ENCODE measurements at regions not wholly inside any gene's neighbourhood (a gene's known extent, or its start where the extent isn't known, plus 50 kb on each side); places are given as distances from the start of the nearest gene placed in this dataset.

GRCh38 chr20:10971096-10971495 is 297.3 kb upstream of the JAG1 start:
- TF ChIP-seq CTCF (IDR thresholded peaks at IDR 0.05; ENCODE audit: unreplicated experiment), result no peak
- intact Hi-C loops (cut with micrococcal nuclease; ENCODE audit: unreplicated experiment), result no loop called here
- Mint-ChIP-seq H3K4me1 (ENCODE audit: low read depth, unreplicated experiment) (peaks cover 15% of the 10 kb centered on the region), H3K36me3 (ENCODE audit: insufficient read depth, unreplicated experiment) (no peaks in the 10 kb centered on the region), H3K27me3 (ENCODE audit: unreplicated experiment) (no peaks in the 10 kb centered on the region), H3K4me3 (ENCODE audit: low read depth, unreplicated experiment) (no peak overlapping the region), H3K9me3 (ENCODE audit: low read depth, unreplicated experiment) (peaks cover 7% of the 10 kb centered on the region), H3K27ac (ENCODE audit: unreplicated experiment) (no peak overlapping the region)
- BruUV-seq (replicated peaks), result no TSS peak
- no peak for DNase-seq
- CTCF ChIA-PET, result no interaction called here

GRCh38 chr20:10972219-10972860 is 298.5 kb upstream of the JAG1 start:
- TF ChIP-seq CTCF (IDR thresholded peaks at IDR 0.05; ENCODE audit: unreplicated experiment), result no peak
- no TSS peak for BruUV-seq (replicated peaks)
- no peaks in the 10 kb centered on the region for H3K27me3 Mint-ChIP-seq (ENCODE audit: unreplicated experiment)
- CTCF ChIA-PET, result no interaction called here
- H3K27ac Mint-ChIP-seq (ENCODE audit: unreplicated experiment), result peak overlapping the region; percentile 36
- no peak for DNase-seq
- peaks cover 15% of the 10 kb centered on the region for H3K4me1 Mint-ChIP-seq (ENCODE audit: low read depth, unreplicated experiment)
- H3K4me3 Mint-ChIP-seq (ENCODE audit: low read depth, unreplicated experiment), result no peak overlapping the region
- intact Hi-C loops (cut with micrococcal nuclease; ENCODE audit: unreplicated experiment), result no loop called here
- H3K36me3 Mint-ChIP-seq (ENCODE audit: insufficient read depth, unreplicated experiment), result no peaks in the 10 kb centered on the region
- peaks cover 7% of the 10 kb centered on the region for H3K9me3 Mint-ChIP-seq (ENCODE audit: low read depth, unreplicated experiment)

GRCh38 chr20:10976051-10976450 is 302.3 kb upstream of the JAG1 start:
- BruUV-seq (replicated peaks), result no TSS peak
- Mint-ChIP-seq H3K4me3 (ENCODE audit: low read depth, unreplicated experiment) (no peak overlapping the region), H3K27ac (ENCODE audit: unreplicated experiment) (no peak overlapping the region), H3K27me3 (ENCODE audit: unreplicated experiment) (no peaks in the 10 kb centered on the region), H3K4me1 (ENCODE audit: low read depth, unreplicated experiment) (peaks cover 15% of the 10 kb centered on the region), H3K36me3 (ENCODE audit: insufficient read depth, unreplicated experiment) (no peaks in the 10 kb centered on the region), H3K9me3 (ENCODE audit: low read depth, unreplicated experiment) (peaks cover 7% of the 10 kb centered on the region)
- no peak for DNase-seq
- intact Hi-C loops (cut with micrococcal nuclease; ENCODE audit: unreplicated experiment), result no loop called here
- CTCF ChIA-PET, result interaction anchor here (1.0 kb wide), 1 partner anchor 155 kb away, joined by 3 read pairs; no protein-coding TSS in a partner anchor
- TF ChIP-seq CTCF (IDR thresholded peaks at IDR 0.05; ENCODE audit: unreplicated experiment), result no peak

GRCh38 chr20:10978019-10978702 is 304.4 kb upstream of the JAG1 start:
- BruUV-seq (replicated peaks), result no TSS peak
- intact Hi-C loops (cut with micrococcal nuclease; ENCODE audit: unreplicated experiment), result no loop called here
- Mint-ChIP-seq H3K27me3 (ENCODE audit: unreplicated experiment) (no peaks in the 10 kb centered on the region), H3K9me3 (ENCODE audit: low read depth, unreplicated experiment) (peaks cover 3% of the 10 kb centered on the region), H3K27ac (ENCODE audit: unreplicated experiment) (no peak overlapping the region), H3K4me3 (ENCODE audit: low read depth, unreplicated experiment) (no peak overlapping the region), H3K4me1 (ENCODE audit: low read depth, unreplicated experiment) (no peaks in the 10 kb centered on the region), H3K36me3 (ENCODE audit: insufficient read depth, unreplicated experiment) (no peaks in the 10 kb centered on the region)
- CTCF ChIA-PET, result interaction anchor here (0.7 kb wide), 1 partner anchor 9 kb away, joined by 4 read pairs; no protein-coding TSS in a partner anchor
- no peak for DNase-seq
- TF ChIP-seq CTCF (IDR thresholded peaks at IDR 0.05; ENCODE audit: unreplicated experiment), result no peak

Data from Calu3 (cell line).